ENCODE measurements at regions not wholly inside any gene's neighbourhood (a gene's known extent, or its start where the extent isn't known, plus 50 kb on each side); places are given as distances from the start of the nearest gene placed in this dataset.

DNA sequence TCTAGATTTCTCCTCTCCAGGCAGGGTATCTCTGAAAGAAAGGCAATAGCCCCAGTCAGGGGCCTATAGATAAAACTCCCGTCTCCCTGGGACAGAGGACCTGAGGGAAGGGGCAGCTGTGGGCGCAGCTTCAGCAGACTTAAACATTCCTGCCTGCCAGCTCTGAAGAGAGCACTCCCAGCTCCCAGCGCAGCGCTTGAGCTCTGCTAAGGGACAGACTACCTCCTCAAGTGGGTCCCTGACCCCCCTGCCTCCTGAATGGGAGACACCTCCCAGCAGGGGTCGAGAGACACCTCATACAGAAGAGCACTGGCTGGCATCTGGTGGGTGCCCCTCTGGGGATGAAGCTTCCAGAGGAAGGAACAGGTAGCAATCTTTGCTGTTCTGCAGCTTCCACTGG, 556.9 kb downstream of the EPM2A start:
- no peak overlapping the region for H2BK120ac ChIP-seq (replicated peaks; ENCODE audit: low read depth, low read length)
- no peak overlapping the region for H2AK5ac ChIP-seq (ENCODE audit: low read depth, low read length)
- H2BK12ac ChIP-seq (ENCODE audit: low read depth, low read length) = no peak overlapping the region
- no peak overlapping the region for H2BK5ac ChIP-seq (ENCODE audit: low read depth, low read length)
- no peak overlapping the region for H3K23ac ChIP-seq (ENCODE audit: insufficient read length)
- no peak overlapping the region for H2BK20ac ChIP-seq (ENCODE audit: low read length)
- no peaks in the 10 kb centered on the region for H3K27me3 ChIP-seq (replicated peaks in 1 of 4; ENCODE audit: control insufficient read depth in 3 of 4, extremely low read depth in 1 of 4, insufficient read depth in 3 of 4, low read length in 3 of 4)
- no peaks in the 10 kb centered on the region for H3K9me3 ChIP-seq (ENCODE audit: insufficient read depth in 2 of 2, low read depth in 1 of 2, low read length in 1 of 2)
- H2BK15ac ChIP-seq (ENCODE audit: low read length) = no peak overlapping the region
- H3K79me1 ChIP-seq (ENCODE audit: low read depth, low read length) = no peaks in the 10 kb centered on the region
- FAIRE-seq = no peak
- no peak overlapping the region for H3K4me3 ChIP-seq (ENCODE audit: extremely low read depth in 1 of 4, insufficient read depth in 2 of 4, low read depth in 3 of 4, low read length in 4 of 4)
- WGBS, 2 experiments (ENCODE audit: extremely low coverage in 1 of 2, insufficient coverage in 1 of 2, insufficient read length in 1 of 2, insufficient replicate concordance in 2 of 2, low coverage in 1 of 2, low lambda C conversion rate in 2 of 2, missing lambda C conversion rate in 1 of 2) = 93% methylated on average over 5 of the region's 5 CpGs; no CpG with 5 or more reads in 1 of the 2 experiments
- no peak overlapping the region for H3K9ac ChIP-seq (replicated peaks in 1 of 4; ENCODE audit: extremely low read depth in 1 of 4, low read depth in 3 of 4, low read length in 3 of 4)
- CTCF ChIA-PET (ENCODE audit: partially characterized antibody) = no interaction called here
- H3K18ac ChIP-seq (ENCODE audit: extremely low read depth, low read length) = no peak overlapping the region
- no peak overlapping the region for H4K5ac ChIP-seq (ENCODE audit: insufficient read length, low read depth, low read length)
- no peak overlapping the region for H2AFZ ChIP-seq (ENCODE audit: low read length)
- H3K36me3 ChIP-seq (ENCODE audit: control insufficient read depth in 2 of 4, insufficient read depth in 4 of 4, low read length in 3 of 4) = no peaks in the 10 kb centered on the region
- no peak for DNase-seq (ENCODE audit: low read depth in 1 of 2, low spot score in 2 of 2)
- no peak overlapping the region for H4K91ac ChIP-seq (replicated peaks; ENCODE audit: insufficient read length, low read length)
- no peaks in the 10 kb centered on the region for H3K23me2 ChIP-seq (ENCODE audit: low read depth, low read length)
- POLR2A ChIA-PET (ENCODE audit: partially characterized antibody) = no interaction called here
- H3K56ac ChIP-seq (replicated peaks; ENCODE audit: insufficient read length, low read depth, low read length) = no peak overlapping the region
- no peak overlapping the region for H3K27ac ChIP-seq (ENCODE audit: low read depth, low read length)
- no peak overlapping the region for H3K4me2 ChIP-seq (ENCODE audit: insufficient read depth in 1 of 2, low read depth in 2 of 2, low read length in 2 of 2)
- H3K79me2 ChIP-seq (ENCODE audit: control insufficient read depth in 1 of 2, insufficient read depth in 2 of 2, low read length in 2 of 2) = no peaks in the 10 kb centered on the region
- H3K4me1 ChIP-seq (replicated peaks in 1 of 4; ENCODE audit: control insufficient read depth in 3 of 4, insufficient read depth in 4 of 4, low read length in 3 of 4) = no peaks in the 10 kb centered on the region
- H3K4ac ChIP-seq (replicated peaks; ENCODE audit: insufficient read length, low read depth, low read length) = no peak overlapping the region
- H3K14ac ChIP-seq (ENCODE audit: insufficient read length) = no peak overlapping the region
- no peaks in the 10 kb centered on the region for H4K20me1 ChIP-seq (replicated peaks in 1 of 2; ENCODE audit: control insufficient read depth in 1 of 2, insufficient read depth in 2 of 2, low read length in 2 of 2)
- no peak overlapping the region for H4K8ac ChIP-seq (ENCODE audit: extremely low read depth, insufficient read depth, low read length)
- TF ChIP-seq SRF (IDR thresholded peaks at IDR 0.05; ENCODE audit: low read depth, low read length) = no peak
- TF ChIP-seq KDM4A (IDR thresholded peaks at IDR 0.05; ENCODE audit: low read depth, low read length, severe bottlenecking) = no peak
- no peak for TF ChIP-seq EP300 (IDR thresholded peaks at IDR 0.05; ENCODE audit: borderline replicate concordance in 1 of 2, low read depth in 2 of 2, low read length in 2 of 2)
- no peak for TF ChIP-seq NRF1 (IDR thresholded peaks at IDR 0.05; ENCODE audit: low read depth, low read length)
- no peak for TF ChIP-seq POLR2AphosphoS5 (IDR thresholded peaks at IDR 0.05; ENCODE audit: low read depth, low read length)
- TF ChIP-seq CHD2 (IDR thresholded peaks at IDR 0.05; ENCODE audit: low read length) = no peak
- TF ChIP-seq BACH1 (IDR thresholded peaks at IDR 0.05; ENCODE audit: low read length) = no peak
- TF ChIP-seq, protein P1, sequence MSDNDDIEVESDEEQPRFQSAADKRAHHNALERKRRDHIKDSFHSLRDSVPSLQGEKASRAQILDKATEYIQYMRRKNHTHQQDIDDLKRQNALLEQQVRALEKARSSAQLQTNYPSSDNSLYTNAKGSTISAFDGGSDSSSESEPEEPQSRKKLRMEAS (IDR thresholded peaks at IDR 0.05) = no peak
- no peak for TF ChIP-seq KDM5A (IDR thresholded peaks at IDR 0.05; ENCODE audit: low read length)
- TF ChIP-seq E2F6 (IDR thresholded peaks at IDR 0.05) = no peak
- TF ChIP-seq CTCF (IDR thresholded peaks at IDR 0.05; ENCODE audit: control extremely low read depth in 1 of 3, insufficient read depth in 1 of 3, low read depth in 1 of 3, low read length in 3 of 3) = no peak

Data from H1 (cell line).